Activated T-cell treated with anti-CD3 and anti-CD28 coated beads, Interleukin-2, amount 50 U/mL, for 1 hour (primary cell): ENCODE measurements at regions not wholly inside any gene's neighbourhood (a gene's known extent, or its start where the extent isn't known, plus 50 kb on each side); places are given as distances from the start of the nearest gene placed in this dataset.
"Not testable (repeated sequence)": the region's sequence is repeated elsewhere in the genome, so short reads cannot be mapped to it uniquely, and the experiment has no call there.

Experiments
- DNase-seq: peaks from one replicate; pipeline ENCODE4 v3.0.0-alpha.2; 2020

GRCh38 chr14:55847766-55848165 is 267.8 kb downstream of the KTN1 start:
- DNase-seq: no peak

GRCh38 chr14:55848964-55849363 is 269.0 kb downstream of the KTN1 start:
- DNase-seq: no peak

GRCh38 chr14:55849833-55850232 is 268.4 kb upstream of the PELI2 start:
- DNase-seq: no peak

- no peak for DNase-seq
These were observed 267.4 kb upstream of the PELI2 start for GRCh38 chr14:55850825-55851241.

GRCh38 chr14:55851301-55851700 is 266.9 kb upstream of the PELI2 start:
- no peak for DNase-seq

- no peak for DNase-seq
These were observed 266.2 kb upstream of the PELI2 start for GRCh38 chr14:55851961-55852360.

GRCh38 chr14:55855751-55856150 is 262.5 kb upstream of the PELI2 start:
- DNase-seq: no peak

GRCh38 chr14:55858604-55859003 is 259.6 kb upstream of the PELI2 start:
- DNase-seq: no peak

GRCh38 chr14:55861561-55861960 is 256.6 kb upstream of the PELI2 start:
- not testable (repeated sequence) for DNase-seq

- DNase-seq: no peak
These were observed 253.1 kb upstream of the PELI2 start for GRCh38 chr14:55864890-55865655.

GRCh38 chr14:55867311-55867710 is 250.9 kb upstream of the PELI2 start:
- DNase-seq: no peak

GRCh38 chr14:55867719-55868118 is 250.5 kb upstream of the PELI2 start:
- DNase-seq: no peak

- DNase-seq: no peak
These were observed 248.7 kb upstream of the PELI2 start for GRCh38 chr14:55869397-55870049.

GRCh38 chr14:55873169-55873568 is 245.0 kb upstream of the PELI2 start:
- DNase-seq: no peak

- no peak for DNase-seq
These were observed 243.4 kb upstream of the PELI2 start for GRCh38 chr14:55874785-55875184.

- no peak for DNase-seq
These were observed 240.3 kb upstream of the PELI2 start for GRCh38 chr14:55877942-55878341.

- DNase-seq: no peak
These were observed 236.5 kb upstream of the PELI2 start for GRCh38 chr14:55881577-55882241.

- DNase-seq: no peak
These were observed 233.4 kb upstream of the PELI2 start for GRCh38 chr14:55884819-55885218.

GRCh38 chr14:55889124-55889523 is 229.1 kb upstream of the PELI2 start:
- no peak for DNase-seq

GRCh38 chr14:55891692-55892091 is 226.5 kb upstream of the PELI2 start:
- DNase-seq: no peak

- DNase-seq: no peak
These were observed 225.3 kb upstream of the PELI2 start for GRCh38 chr14:55892906-55893305.

- no peak for DNase-seq
These were observed 224.5 kb upstream of the PELI2 start for GRCh38 chr14:55893705-55894104.

- no peak for DNase-seq
These were observed 221.2 kb upstream of the PELI2 start for GRCh38 chr14:55897031-55897430.

GRCh38 chr14:55898938-55899337 is 219.3 kb upstream of the PELI2 start:
- no peak for DNase-seq
